Sigmoid colon (tissue), 3 donors: ENCODE measurements at regions not wholly inside any gene's neighbourhood (a gene's known extent, or its start where the extent isn't known, plus 50 kb on each side); places are given as distances from the start of the nearest gene placed in this dataset.

Source experiments
- POLR2A ChIP-seq, 2 donors: fragments of 450-650 bp; IDR thresholded peaks; one replicate each; pipeline ENCODE4 v1.6.1; 2016; ENCODE audit warnings: antibody characterized with exemption in 2 of 2, mild to moderate bottlenecking in 2 of 2, moderate library complexity in 2 of 2
- TF ChIP-seq, protein P1 (sequence below), 4 experiments: fragments of 450-650 bp in 3 of 4; fragments of 200-600 bp in 1 of 4; IDR thresholded peaks; one replicate each; pipeline ENCODE4 v1.5.1; 2016 to 2019; ENCODE audit warnings: antibody characterized with exemption in 4 of 4, mild to moderate bottlenecking in 3 of 4, moderate library complexity in 2 of 4

GRCh38 chr10:16280595-16280994, 156.2 kb upstream of the PTER start:
- TF ChIP-seq, protein P1, sequence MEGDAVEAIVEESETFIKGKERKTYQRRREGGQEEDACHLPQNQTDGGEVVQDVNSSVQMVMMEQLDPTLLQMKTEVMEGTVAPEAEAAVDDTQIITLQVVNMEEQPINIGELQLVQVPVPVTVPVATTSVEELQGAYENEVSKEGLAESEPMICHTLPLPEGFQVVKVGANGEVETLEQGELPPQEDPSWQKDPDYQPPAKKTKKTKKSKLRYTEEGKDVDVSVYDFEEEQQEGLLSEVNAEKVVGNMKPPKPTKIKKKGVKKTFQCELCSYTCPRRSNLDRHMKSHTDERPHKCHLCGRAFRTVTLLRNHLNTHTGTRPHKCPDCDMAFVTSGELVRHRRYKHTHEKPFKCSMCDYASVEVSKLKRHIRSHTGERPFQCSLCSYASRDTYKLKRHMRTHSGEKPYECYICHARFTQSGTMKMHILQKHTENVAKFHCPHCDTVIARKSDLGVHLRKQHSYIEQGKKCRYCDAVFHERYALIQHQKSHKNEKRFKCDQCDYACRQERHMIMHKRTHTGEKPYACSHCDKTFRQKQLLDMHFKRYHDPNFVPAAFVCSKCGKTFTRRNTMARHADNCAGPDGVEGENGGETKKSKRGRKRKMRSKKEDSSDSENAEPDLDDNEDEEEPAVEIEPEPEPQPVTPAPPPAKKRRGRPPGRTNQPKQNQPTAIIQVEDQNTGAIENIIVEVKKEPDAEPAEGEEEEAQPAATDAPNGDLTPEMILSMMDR (IDR thresholded peaks at IDR 0.05) = no peak
- TF ChIP-seq POLR2A (IDR thresholded peaks at IDR 0.05) = no peak
